MM.1S (cell line): ENCODE measurements at regions not wholly inside any gene's neighbourhood (a gene's known extent, or its start where the extent isn't known, plus 50 kb on each side); places are given as distances from the start of the nearest gene placed in this dataset.

Experiments used
- DNase-seq: peaks from one replicate; pipeline ENCODE4 v3.0.0-alpha.2; 2015
- H2AFZ ChIP-seq: fragments of 300-600 bp; sonication (generic); 2 replicates; pipeline ENCODE4 v1.6.0; 2016; ENCODE audit warnings: antibody characterized with exemption, low read length
- H3F3A ChIP-seq: fragments of 300-600 bp; sonication (generic); 2 replicates; pipeline ENCODE4 v1.6.1; 2016; ENCODE audit warnings: mild to moderate bottlenecking, antibody characterized with exemption, low read length, moderate library complexity, mixed read lengths; ENCODE audit not compliant: insufficient read depth
- H3K27ac ChIP-seq: fragments of 300-600 bp; sonication (generic); 2 replicates; pipeline ENCODE4 v1.5.1; 2016; ENCODE audit warnings: mild to moderate bottlenecking, low read length
- H3K27me3 ChIP-seq: fragments of 300-600 bp; sonication (generic); replicated peaks from 2 replicates; pipeline ENCODE4 v1.6.0; 2016; ENCODE audit warnings: low read length; ENCODE audit not compliant: insufficient read depth
- H3K36me3 ChIP-seq: fragments of 300-600 bp; sonication (generic); replicated peaks from 2 replicates; pipeline ENCODE4 v1.6.1; 2016; ENCODE audit warnings: mild to moderate bottlenecking, low read length, mixed read lengths; ENCODE audit not compliant: insufficient read depth
- H3K4me1 ChIP-seq: fragments of 300-600 bp; sonication (generic); 2 replicates; pipeline ENCODE4 v1.6.1; 2016; ENCODE audit warnings: low read length, mixed read lengths
- H3K4me2 ChIP-seq: fragments of 300-600 bp; sonication (generic); 2 replicates; pipeline ENCODE4 v1.6.0; 2016; ENCODE audit warnings: low read depth, low read length
- H3K4me3 ChIP-seq: fragments of 300-600 bp; sonication (generic); 2 replicates; pipeline ENCODE4 v1.5.1; 2016; ENCODE audit warnings: low read length, mixed read lengths
- H3K79me2 ChIP-seq: fragments of 300-600 bp; sonication (generic); 2 replicates; pipeline ENCODE4 v1.6.1; 2016; ENCODE audit warnings: mixed run types, low read length, mixed read lengths
- H3K9ac ChIP-seq: fragments of 300-600 bp; sonication (generic); 2 replicates; pipeline ENCODE4 v1.6.1; 2016; ENCODE audit warnings: low read length, mixed read lengths
- H3K9me2 ChIP-seq: fragments of 300-600 bp; sonication (generic); replicated peaks from 2 replicates; pipeline ENCODE4 v1.6.1; 2016; ENCODE audit warnings: mild to moderate bottlenecking, low read length, mixed read lengths; ENCODE audit not compliant: insufficient read depth
- H3K9me3 ChIP-seq: fragments of 300-600 bp; sonication (generic); replicated peaks from 2 replicates; pipeline ENCODE4 v1.6.1; 2016; ENCODE audit warnings: mild to moderate bottlenecking, low read length, mixed read lengths; ENCODE audit not compliant: insufficient read depth
- H4K20me1 ChIP-seq: fragments of 300-600 bp; sonication (generic); 2 replicates; pipeline ENCODE4 v1.6.1; 2016; ENCODE audit warnings: mild to moderate bottlenecking, low read length, moderate library complexity, mixed read lengths; ENCODE audit not compliant: insufficient read depth
- EZH2 ChIP-seq: fragments of 300-600 bp; sonication (generic); optimal IDR thresholded peaks from 2 replicates; pipeline ENCODE3; 2017; ENCODE audit warnings: low read depth, mild to moderate bottlenecking, antibody characterized with exemption, low read length, mixed read lengths
- EZH2phosphoT487 ChIP-seq: fragments of 300-600 bp; sonication (generic); IDR thresholded peaks from 2 replicates; pipeline ENCODE4 v1.6.1; 2018; ENCODE audit warnings: antibody characterized with exemption, low read length
- TF ChIP-seq, protein P1 (sequence below): fragments of 300-600 bp; sonication (generic); IDR thresholded peaks from 2 replicates; pipeline ENCODE4 v1.5.1; 2016; ENCODE audit warnings: antibody characterized with exemption, low read length, mixed read lengths

DNA sequence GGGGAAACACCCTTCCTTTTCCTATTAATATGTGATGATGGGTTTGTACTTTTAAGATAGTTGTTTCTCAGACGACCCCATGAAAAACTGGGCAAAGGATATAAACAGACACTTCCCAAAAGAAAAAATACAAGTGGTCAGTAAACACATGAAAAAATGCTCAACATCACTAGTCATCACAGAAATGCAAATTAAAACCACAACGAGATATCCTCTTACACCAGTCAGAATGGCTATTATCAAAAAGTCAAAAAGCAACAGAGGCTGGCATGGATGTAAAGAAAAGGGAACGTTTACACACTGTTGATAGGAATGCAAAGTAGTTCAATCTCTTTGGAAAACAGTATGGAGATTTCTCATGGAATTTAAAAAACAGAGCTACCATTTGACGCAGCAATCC, 111.4 kb upstream of the ZEB1 start:
- H3K27me3 ChIP-seq, result no peaks in the 10 kb centered on the region
- no peak overlapping the region for H3K27ac ChIP-seq
- no peaks in the 10 kb centered on the region for H3K9me2 ChIP-seq
- H2AFZ ChIP-seq, result no peak overlapping the region
- H3K4me3 ChIP-seq, result no peak overlapping the region
- no peaks in the 10 kb centered on the region for H3F3A ChIP-seq
- H3K4me2 ChIP-seq, result no peak overlapping the region
- H3K9me3 ChIP-seq, result no peaks in the 10 kb centered on the region
- no peak overlapping the region for H3K9ac ChIP-seq
- no peak for DNase-seq
- no peak for TF ChIP-seq EZH2
- TF ChIP-seq EZH2phosphoT487, result no peak
- TF ChIP-seq, protein P1, sequence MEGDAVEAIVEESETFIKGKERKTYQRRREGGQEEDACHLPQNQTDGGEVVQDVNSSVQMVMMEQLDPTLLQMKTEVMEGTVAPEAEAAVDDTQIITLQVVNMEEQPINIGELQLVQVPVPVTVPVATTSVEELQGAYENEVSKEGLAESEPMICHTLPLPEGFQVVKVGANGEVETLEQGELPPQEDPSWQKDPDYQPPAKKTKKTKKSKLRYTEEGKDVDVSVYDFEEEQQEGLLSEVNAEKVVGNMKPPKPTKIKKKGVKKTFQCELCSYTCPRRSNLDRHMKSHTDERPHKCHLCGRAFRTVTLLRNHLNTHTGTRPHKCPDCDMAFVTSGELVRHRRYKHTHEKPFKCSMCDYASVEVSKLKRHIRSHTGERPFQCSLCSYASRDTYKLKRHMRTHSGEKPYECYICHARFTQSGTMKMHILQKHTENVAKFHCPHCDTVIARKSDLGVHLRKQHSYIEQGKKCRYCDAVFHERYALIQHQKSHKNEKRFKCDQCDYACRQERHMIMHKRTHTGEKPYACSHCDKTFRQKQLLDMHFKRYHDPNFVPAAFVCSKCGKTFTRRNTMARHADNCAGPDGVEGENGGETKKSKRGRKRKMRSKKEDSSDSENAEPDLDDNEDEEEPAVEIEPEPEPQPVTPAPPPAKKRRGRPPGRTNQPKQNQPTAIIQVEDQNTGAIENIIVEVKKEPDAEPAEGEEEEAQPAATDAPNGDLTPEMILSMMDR, result no peak
- H4K20me1 ChIP-seq, result no peaks in the 10 kb centered on the region
- H3K36me3 ChIP-seq, result no peaks in the 10 kb centered on the region
- H3K4me1 ChIP-seq, result no peaks in the 10 kb centered on the region
- no peaks in the 10 kb centered on the region for H3K79me2 ChIP-seq

DNA sequence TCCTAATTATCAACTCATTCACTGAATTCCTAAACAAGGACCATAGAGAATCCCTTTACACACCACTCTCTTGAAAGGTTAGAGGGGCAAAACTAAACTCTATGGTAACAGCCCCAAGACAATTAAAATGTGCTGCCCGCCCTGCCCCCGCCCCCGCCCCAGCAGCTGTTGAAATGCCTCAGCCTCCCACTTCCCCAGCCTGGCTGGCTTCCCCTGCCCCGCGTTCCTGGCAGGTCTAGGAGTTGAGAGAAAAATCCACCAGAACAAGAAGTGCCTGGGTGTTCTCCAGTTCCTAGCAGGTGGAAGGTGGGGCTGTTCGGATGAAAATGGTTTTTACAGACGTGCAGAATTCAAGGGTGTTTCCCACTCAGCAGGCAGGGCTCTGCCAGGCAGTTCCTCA, 109.5 kb upstream of the ZEB1 start:
- Histone ChIP-seq H3F3A (no peaks in the 10 kb centered on the region), H3K79me2 (no peaks in the 10 kb centered on the region), H4K20me1 (no peaks in the 10 kb centered on the region), H3K9ac (no peak overlapping the region), H3K4me1 (no peaks in the 10 kb centered on the region), H3K4me3 (no peak overlapping the region), H3K9me3 (no peaks in the 10 kb centered on the region), H3K9me2 (no peaks in the 10 kb centered on the region), H3K27me3 (no peaks in the 10 kb centered on the region), H3K27ac (no peak overlapping the region), H2AFZ (no peak overlapping the region), H3K36me3 (no peaks in the 10 kb centered on the region), H3K4me2 (no peak overlapping the region)
- TF ChIP-seq EZH2phosphoT487, result no peak
- no peak for TF ChIP-seq EZH2
- TF ChIP-seq, protein P1, result no peak
- DNase-seq, result no peak

- no peaks in the 10 kb centered on the region for H3K27me3 ChIP-seq
- no peak overlapping the region for H2AFZ ChIP-seq
- DNase-seq, result no peak
- no peak overlapping the region for H3K4me3 ChIP-seq
- H3K9me3 ChIP-seq, result no peaks in the 10 kb centered on the region
- no peaks in the 10 kb centered on the region for H3K4me1 ChIP-seq
- H3K9ac ChIP-seq, result no peak overlapping the region
- no peaks in the 10 kb centered on the region for H3K36me3 ChIP-seq
- no peak overlapping the region for H3K4me2 ChIP-seq
- no peak overlapping the region for H3K27ac ChIP-seq
- no peaks in the 10 kb centered on the region for H3K9me2 ChIP-seq
- H4K20me1 ChIP-seq, result no peaks in the 10 kb centered on the region
- no peaks in the 10 kb centered on the region for H3K79me2 ChIP-seq
- no peaks in the 10 kb centered on the region for H3F3A ChIP-seq
- no peak for TF ChIP-seq EZH2
These were observed 108.8 kb upstream of the ZEB1 start for GRCh38 chr10:31210190-31210589.

DNA sequence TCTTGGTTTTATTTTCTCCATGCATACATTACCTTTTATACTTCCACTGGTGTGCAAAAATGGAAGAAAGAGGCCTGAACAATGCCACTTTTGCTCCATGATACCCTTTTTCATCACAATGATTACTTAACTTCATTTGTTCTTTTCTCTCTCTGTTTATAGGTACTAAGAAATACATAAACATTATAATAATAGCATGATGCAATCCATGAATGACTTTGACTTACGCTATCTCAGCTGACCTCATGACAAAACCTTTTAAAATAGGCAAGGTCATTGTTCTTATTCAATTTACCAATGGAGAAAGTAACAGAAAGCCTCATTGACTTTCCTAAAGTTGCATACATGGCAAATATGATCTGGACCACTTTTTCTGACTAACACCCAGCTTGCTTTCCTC, 105.1 kb upstream of the ZEB1 start:
- Histone ChIP-seq H3K79me2 (no peaks in the 10 kb centered on the region), H3K9ac (no peak overlapping the region), H4K20me1 (no peaks in the 10 kb centered on the region), H3K4me1 (no peaks in the 10 kb centered on the region), H3K4me3 (no peak overlapping the region), H3K4me2 (no peak overlapping the region), H3K36me3 (no peaks in the 10 kb centered on the region), H3K27ac (no peak overlapping the region), H2AFZ (no peak overlapping the region), H3F3A (no peaks in the 10 kb centered on the region), H3K27me3 (no peaks in the 10 kb centered on the region), H3K9me2 (no peaks in the 10 kb centered on the region), H3K9me3 (no peaks in the 10 kb centered on the region)
- no peak for DNase-seq
- TF ChIP-seq, protein P1, result no peak
- TF ChIP-seq EZH2 (no peak), EZH2phosphoT487 (no peak)
